GM20000 (cell line): ENCODE measurements at regions not wholly inside any gene's neighbourhood (a gene's known extent, or its start where the extent isn't known, plus 50 kb on each side); places are given as distances from the start of the nearest gene placed in this dataset.

ENCODE experiments used
- DNase-seq: peaks from one replicate; pipeline ENCODE4 v3.0.0; 2012; ENCODE audit warnings: low spot score
- CTCF ChIP-seq: IDR thresholded peaks from 2 replicates; pipeline ENCODE4 v1.5.1; 2012; ENCODE audit warnings: mild to moderate bottlenecking, control low read depth; ENCODE audit errors: extremely low read depth, missing control alignments

- no peak for DNase-seq
- TF ChIP-seq CTCF, result no peak
Measured at GRCh38 chr13:73324842-73325722, 266.3 kb downstream of the KLF5 start.

- no peak for DNase-seq
- no peak for TF ChIP-seq CTCF
Measured at GRCh38 chr13:73323615-73324014, 264.8 kb downstream of the KLF5 start.

GRCh38 chr13:73321043-73321442 lies 262.2 kb downstream of the KLF5 start:
- DNase-seq, result no peak
- TF ChIP-seq CTCF, result no peak

DNA sequence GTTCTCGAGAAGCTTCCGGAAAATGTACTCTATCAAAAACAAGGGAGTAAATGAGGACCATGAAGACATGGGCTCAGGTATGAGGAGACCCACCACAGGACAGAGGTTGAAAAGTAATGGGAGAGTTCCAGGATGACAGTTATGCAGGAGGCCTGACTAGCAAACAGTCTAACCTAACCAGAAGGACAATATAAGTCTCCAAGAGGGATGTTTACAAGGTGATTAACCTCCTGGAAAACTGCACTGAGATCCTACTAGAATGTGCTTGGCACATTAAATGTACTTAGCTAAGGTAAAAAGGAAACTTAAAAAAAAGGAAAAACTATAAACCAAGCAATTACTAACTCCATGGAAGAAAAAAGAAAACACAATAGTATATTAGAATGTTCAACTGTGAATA lies 258.3 kb downstream of the KLF5 start:
- no peak for DNase-seq
- TF ChIP-seq CTCF, result no peak

DNA sequence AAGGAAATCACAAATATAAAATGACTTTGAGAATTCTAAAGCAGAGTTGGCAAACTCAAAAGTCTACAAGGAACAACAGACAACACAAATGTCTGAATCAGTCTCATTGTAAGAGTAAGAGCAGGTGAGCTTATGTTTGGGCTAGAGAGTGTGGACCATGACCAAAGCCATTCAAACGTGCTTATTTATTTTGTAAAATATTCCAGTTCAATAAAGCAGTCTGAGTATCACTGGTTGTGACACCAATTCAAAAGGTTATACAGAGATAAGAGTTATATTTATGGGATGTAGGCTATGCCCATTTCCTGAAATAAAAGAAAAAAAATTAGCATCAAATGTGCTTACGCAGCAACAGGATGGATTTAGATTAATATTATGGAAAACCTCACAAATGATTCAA lies 251.6 kb downstream of the KLF5 start:
- no peak for DNase-seq
- no peak for TF ChIP-seq CTCF

DNA sequence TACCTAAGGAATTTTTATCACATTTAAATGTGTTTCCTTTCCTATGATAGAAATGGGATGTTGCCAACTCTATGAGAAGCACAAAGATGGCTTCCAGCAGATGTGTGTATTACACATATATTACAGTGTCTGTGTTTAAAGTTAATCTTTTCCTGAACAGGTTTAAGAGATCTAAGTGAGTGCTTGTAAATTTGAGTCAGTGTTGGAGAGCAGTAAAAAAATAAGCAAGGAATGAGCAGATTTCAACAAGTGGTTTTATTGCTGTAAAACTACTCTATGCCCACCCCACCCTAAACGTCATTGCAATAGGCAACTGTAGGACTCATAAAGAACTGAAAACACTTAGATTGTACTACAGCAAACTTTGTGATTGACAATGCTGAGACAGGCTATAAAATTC lies 248.7 kb downstream of the KLF5 start:
- DNase-seq, result no peak
- TF ChIP-seq CTCF, result no peak

GRCh38 chr13:73306688-73307087 lies 247.9 kb downstream of the KLF5 start:
- no peak for DNase-seq
- no peak for TF ChIP-seq CTCF
